ENCODE measurements at regions not wholly inside any gene's neighbourhood (a gene's known extent, or its start where the extent isn't known, plus 50 kb on each side); places are given as distances from the start of the nearest gene placed in this dataset.

DNA sequence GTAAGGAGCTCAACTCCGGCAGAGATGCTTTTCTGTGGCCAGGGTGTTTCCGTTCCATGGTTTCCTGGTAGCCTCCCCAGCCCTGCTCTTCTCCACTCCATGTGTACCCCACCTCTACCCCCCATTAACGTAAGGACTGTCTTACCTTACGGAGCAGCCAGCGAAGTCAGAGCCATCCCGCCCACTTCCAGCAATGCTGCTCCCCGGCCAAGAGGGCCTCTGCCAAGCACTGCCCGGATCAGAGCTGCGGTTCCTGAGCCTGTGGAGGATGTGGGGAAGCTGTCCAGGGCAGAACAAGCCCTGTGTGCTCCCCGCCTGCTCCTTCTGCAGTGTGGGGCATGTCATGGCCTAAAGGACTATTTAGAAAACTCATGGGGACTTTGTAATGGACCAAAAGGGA lies 261.2 kb downstream of the GADD45G start:
- Mint-ChIP-seq H3K4me1 (ENCODE audit: unreplicated experiment) (no peaks in the 10 kb centered on the region), H3K36me3 (ENCODE audit: unreplicated experiment) (no peaks in the 10 kb centered on the region), H3K27ac (ENCODE audit: unreplicated experiment) (no peak overlapping the region), H3K9me3 (ENCODE audit: unreplicated experiment) (no peaks in the 10 kb centered on the region), H3K27me3 (ENCODE audit: unreplicated experiment) (no peaks in the 10 kb centered on the region), H3K4me3 (ENCODE audit: unreplicated experiment) (no peak overlapping the region)
- TF ChIP-seq, protein P1, sequence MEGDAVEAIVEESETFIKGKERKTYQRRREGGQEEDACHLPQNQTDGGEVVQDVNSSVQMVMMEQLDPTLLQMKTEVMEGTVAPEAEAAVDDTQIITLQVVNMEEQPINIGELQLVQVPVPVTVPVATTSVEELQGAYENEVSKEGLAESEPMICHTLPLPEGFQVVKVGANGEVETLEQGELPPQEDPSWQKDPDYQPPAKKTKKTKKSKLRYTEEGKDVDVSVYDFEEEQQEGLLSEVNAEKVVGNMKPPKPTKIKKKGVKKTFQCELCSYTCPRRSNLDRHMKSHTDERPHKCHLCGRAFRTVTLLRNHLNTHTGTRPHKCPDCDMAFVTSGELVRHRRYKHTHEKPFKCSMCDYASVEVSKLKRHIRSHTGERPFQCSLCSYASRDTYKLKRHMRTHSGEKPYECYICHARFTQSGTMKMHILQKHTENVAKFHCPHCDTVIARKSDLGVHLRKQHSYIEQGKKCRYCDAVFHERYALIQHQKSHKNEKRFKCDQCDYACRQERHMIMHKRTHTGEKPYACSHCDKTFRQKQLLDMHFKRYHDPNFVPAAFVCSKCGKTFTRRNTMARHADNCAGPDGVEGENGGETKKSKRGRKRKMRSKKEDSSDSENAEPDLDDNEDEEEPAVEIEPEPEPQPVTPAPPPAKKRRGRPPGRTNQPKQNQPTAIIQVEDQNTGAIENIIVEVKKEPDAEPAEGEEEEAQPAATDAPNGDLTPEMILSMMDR (IDR thresholded peaks at IDR 0.05): no peak
- DNase-seq (ENCODE audit: extremely low spot score, unreplicated experiment): no peak

DNA sequence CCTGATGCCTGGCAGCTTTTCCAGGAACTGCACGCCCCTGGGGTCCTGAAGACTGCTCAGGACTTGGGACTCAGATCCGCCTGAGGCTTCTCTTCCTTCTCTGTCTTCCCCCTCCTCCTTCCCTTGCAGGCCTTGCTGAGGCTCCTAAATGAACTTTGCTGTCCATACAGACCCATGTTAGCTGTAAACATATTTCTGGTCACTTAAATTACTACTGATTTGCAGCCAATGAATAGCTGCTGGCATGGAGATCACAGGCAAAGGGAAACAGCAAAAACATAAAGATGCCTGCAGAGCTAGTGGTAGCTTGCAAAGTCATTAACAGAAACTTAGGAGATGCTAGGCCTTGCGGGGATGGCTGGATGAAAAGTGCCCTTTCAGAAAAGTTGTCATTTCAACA lies 261.9 kb downstream of the GADD45G start:
- TF ChIP-seq, protein P1 (IDR thresholded peaks at IDR 0.05): no peak
- Mint-ChIP-seq H3K27me3 (ENCODE audit: unreplicated experiment) (no peaks in the 10 kb centered on the region), H3K36me3 (ENCODE audit: unreplicated experiment) (no peaks in the 10 kb centered on the region), H3K4me1 (ENCODE audit: unreplicated experiment) (no peaks in the 10 kb centered on the region), H3K4me3 (ENCODE audit: unreplicated experiment) (no peak overlapping the region), H3K27ac (ENCODE audit: unreplicated experiment) (no peak overlapping the region), H3K9me3 (ENCODE audit: unreplicated experiment) (no peaks in the 10 kb centered on the region)
- no peak for DNase-seq (ENCODE audit: extremely low spot score, unreplicated experiment)

DNA sequence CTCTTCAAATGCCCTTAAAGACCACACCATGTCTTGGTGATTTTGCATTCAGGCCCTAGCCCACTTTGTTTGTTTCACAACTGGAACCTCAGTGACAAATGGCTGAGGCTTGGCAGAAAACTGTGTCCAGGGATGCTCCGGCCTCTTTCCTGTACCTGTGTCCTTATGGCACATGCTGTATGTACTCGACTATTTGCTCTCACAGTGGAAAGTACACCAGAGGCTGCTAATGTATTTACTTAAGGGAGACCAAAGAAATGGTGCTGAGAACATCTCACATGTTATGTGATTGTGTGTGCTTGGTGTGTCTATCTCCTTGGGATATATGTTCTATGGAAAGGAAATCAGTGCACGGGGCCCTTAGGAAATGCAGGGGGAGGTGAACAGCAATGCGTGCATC lies 263.3 kb downstream of the GADD45G start:
- Mint-ChIP-seq H3K36me3 (ENCODE audit: unreplicated experiment) (no peaks in the 10 kb centered on the region), H3K4me1 (ENCODE audit: unreplicated experiment) (no peaks in the 10 kb centered on the region), H3K27me3 (ENCODE audit: unreplicated experiment) (no peaks in the 10 kb centered on the region), H3K4me3 (ENCODE audit: unreplicated experiment) (no peak overlapping the region), H3K27ac (ENCODE audit: unreplicated experiment) (no peak overlapping the region), H3K9me3 (ENCODE audit: unreplicated experiment) (no peaks in the 10 kb centered on the region)
- TF ChIP-seq, protein P1 (IDR thresholded peaks at IDR 0.05): no peak
- DNase-seq (ENCODE audit: extremely low spot score, unreplicated experiment): no peak

DNA sequence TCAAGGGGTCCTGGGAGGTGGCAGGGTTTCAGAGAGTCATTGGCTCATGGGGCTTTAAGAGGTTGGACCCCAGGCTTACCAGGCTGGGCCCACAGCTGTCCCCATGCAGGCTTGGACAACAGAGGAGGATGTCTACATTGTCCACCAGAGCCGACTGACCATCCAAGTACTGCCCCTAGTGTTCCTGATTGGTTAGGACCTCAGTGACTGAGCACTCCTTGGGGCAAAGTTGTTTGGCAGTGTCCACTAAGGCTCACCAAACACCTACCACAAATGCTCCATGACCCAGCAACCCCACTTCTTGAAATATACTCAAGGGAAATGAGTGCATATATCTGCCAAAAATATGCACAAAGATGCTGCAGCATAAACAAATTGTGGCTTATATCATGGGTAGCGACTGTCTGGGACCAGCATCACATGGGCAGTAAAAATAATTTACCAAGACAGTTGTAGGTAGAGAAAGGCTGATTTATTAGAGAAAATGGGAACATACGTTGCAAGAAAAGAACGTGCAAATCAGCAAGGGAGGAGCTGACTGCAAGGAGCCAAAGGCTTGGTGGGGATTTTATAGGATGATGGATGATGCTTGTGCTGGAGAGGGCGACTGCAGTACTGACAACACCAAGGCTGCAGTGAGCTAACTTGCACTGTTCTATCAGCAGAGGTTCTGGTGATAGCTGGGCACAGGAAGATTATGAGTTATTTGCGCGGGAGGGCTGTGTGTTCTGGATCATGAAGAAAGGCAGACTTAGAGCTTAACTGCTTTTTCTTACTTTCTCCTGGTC lies 265.2 kb downstream of the GADD45G start:
- Mint-ChIP-seq H3K36me3 (ENCODE audit: unreplicated experiment) (no peaks in the 10 kb centered on the region), H3K27me3 (ENCODE audit: unreplicated experiment) (no peaks in the 10 kb centered on the region), H3K27ac (ENCODE audit: unreplicated experiment) (no peak overlapping the region), H3K4me1 (ENCODE audit: unreplicated experiment) (peaks cover under 1% of the 10 kb centered on the region), H3K4me3 (ENCODE audit: unreplicated experiment) (no peak overlapping the region), H3K9me3 (ENCODE audit: unreplicated experiment) (no peaks in the 10 kb centered on the region)
- TF ChIP-seq, protein P1 (IDR thresholded peaks at IDR 0.05): no peak
- no peak for DNase-seq (ENCODE audit: extremely low spot score, unreplicated experiment)

DNA sequence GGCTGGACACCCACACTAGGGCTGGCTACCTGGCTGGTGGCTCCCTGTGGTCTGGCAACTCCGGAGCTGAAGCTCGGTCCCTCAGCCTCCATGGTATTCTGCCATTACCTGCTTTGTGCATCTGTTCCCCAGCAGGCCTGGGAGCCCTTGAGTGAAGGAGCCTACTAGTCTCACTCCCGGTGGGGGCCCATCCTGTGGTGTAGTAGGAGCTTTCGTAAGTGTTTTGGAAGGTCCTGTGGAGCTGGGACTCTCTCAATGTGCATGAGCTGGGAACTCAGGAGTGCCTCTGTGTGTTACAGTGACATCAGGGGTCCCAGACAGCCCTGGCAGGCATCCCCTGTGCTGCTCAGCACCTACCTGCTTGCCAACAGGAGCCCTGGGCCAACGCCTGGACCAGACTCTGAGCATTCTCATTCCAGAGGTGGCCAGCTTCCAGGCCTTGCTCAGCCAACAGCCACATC lies 267.1 kb downstream of the GADD45G start:
- TF ChIP-seq, protein P1 (IDR thresholded peaks at IDR 0.05): no peak
- Mint-ChIP-seq H3K36me3 (ENCODE audit: unreplicated experiment) (no peaks in the 10 kb centered on the region), H3K27ac (ENCODE audit: unreplicated experiment) (no peak overlapping the region), H3K4me1 (ENCODE audit: unreplicated experiment) (peaks cover 8% of the 10 kb centered on the region), H3K27me3 (ENCODE audit: unreplicated experiment) (no peaks in the 10 kb centered on the region), H3K9me3 (ENCODE audit: unreplicated experiment) (no peaks in the 10 kb centered on the region), H3K4me3 (ENCODE audit: unreplicated experiment) (no peak overlapping the region)
- no peak for DNase-seq (ENCODE audit: extremely low spot score, unreplicated experiment)
